ENCODE measurements at regions not wholly inside any gene's neighbourhood (a gene's known extent, or its start where the extent isn't known, plus 50 kb on each side); places are given as distances from the start of the nearest gene placed in this dataset.

DNA sequence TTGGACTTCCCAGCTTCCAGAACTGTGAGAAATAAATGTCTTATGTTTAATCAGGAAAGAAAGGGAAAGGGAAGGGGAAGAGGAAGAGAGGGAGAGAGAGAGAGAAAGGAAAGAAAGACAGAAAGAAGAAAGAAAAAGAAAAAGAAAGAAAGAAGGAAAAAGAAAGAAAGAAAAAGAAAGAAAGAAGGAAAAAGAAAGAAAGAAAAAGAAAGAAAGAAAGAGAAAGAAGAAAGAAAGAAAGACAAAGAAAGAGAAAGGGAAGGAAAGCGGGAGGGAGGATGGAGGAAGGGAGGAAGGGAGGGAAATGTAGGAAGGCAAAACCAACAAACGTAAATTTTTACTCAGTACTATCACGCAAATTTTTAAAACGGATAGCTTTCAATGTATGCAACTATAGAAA, 2281.8 kb downstream of the LRRC4C start:
- Histone ChIP-seq H3K4me1 (ENCODE audit: low read depth) (no peaks in the 10 kb centered on the region), H3K4me3 (no peak overlapping the region), H3K27me3 (no peaks in the 10 kb centered on the region), H3K36me3 (no peaks in the 10 kb centered on the region), H3K27ac (no peak overlapping the region), H3K9me3 (ENCODE audit: low read depth) (no peaks in the 10 kb centered on the region)
- TF ChIP-seq, protein P1, sequence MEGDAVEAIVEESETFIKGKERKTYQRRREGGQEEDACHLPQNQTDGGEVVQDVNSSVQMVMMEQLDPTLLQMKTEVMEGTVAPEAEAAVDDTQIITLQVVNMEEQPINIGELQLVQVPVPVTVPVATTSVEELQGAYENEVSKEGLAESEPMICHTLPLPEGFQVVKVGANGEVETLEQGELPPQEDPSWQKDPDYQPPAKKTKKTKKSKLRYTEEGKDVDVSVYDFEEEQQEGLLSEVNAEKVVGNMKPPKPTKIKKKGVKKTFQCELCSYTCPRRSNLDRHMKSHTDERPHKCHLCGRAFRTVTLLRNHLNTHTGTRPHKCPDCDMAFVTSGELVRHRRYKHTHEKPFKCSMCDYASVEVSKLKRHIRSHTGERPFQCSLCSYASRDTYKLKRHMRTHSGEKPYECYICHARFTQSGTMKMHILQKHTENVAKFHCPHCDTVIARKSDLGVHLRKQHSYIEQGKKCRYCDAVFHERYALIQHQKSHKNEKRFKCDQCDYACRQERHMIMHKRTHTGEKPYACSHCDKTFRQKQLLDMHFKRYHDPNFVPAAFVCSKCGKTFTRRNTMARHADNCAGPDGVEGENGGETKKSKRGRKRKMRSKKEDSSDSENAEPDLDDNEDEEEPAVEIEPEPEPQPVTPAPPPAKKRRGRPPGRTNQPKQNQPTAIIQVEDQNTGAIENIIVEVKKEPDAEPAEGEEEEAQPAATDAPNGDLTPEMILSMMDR (IDR thresholded peaks at IDR 0.05; ENCODE audit: low read depth, low read length) = no peak
- no peak for DNase-seq (ENCODE audit: low read depth in 1 of 2, low spot score in 1 of 2)

DNA sequence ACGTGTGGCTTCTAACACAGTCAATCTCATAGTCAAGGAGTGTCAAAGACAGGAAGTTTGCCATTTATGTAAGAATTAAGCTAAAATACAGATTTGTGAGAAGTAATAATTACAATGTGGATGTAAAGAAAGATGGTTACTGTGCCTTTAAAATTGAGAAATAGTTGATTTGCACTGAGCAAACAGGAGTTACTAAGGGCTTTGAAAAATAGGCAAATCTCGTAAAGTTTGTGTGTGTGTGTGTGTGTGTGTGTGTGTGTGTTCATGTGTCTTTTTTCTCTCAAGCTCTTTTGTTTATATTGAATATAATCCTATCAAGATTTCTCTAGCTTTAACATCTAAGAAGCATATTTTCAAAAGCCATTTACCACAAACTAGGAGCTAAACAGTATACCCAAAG, 2284.5 kb downstream of the LRRC4C start:
- TF ChIP-seq, protein P1 (IDR thresholded peaks at IDR 0.05; ENCODE audit: low read depth, low read length) = no peak
- no peak for DNase-seq (ENCODE audit: low read depth in 1 of 2, low spot score in 1 of 2)
- Histone ChIP-seq H3K4me1 (ENCODE audit: low read depth) (no peaks in the 10 kb centered on the region), H3K27ac (no peak overlapping the region), H3K36me3 (no peaks in the 10 kb centered on the region), H3K4me3 (no peak overlapping the region), H3K9me3 (ENCODE audit: low read depth) (no peaks in the 10 kb centered on the region), H3K27me3 (no peaks in the 10 kb centered on the region)

DNA sequence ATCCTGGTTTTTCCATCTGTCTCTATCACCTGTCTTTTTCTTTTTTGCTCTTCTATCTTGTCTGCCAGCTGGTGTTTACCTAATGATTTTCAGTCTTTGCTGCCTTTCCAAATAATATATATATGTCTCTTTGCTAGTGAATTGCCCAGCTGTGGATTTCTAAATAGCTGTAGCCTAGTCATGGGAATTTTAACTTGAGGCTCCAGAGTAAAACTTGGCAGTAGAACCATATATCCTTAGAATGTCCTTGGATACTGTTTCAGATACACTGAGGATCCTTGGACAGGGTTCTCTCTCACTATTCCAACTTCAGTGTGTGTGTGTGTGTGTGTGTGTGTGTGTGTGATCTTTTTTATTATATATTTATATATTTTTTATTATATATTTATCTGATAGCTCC, 2285.3 kb downstream of the LRRC4C start:
- no peaks in the 10 kb centered on the region for H3K27me3 ChIP-seq
- no peak for DNase-seq (ENCODE audit: low read depth in 1 of 2, low spot score in 1 of 2)
- H3K4me3 ChIP-seq = no peak overlapping the region
- H3K4me1 ChIP-seq (ENCODE audit: low read depth) = no peaks in the 10 kb centered on the region
- H3K9me3 ChIP-seq (ENCODE audit: low read depth) = no peaks in the 10 kb centered on the region
- no peak overlapping the region for H3K27ac ChIP-seq
- no peaks in the 10 kb centered on the region for H3K36me3 ChIP-seq
- TF ChIP-seq, protein P1 (IDR thresholded peaks at IDR 0.05; ENCODE audit: low read depth, low read length) = no peak

GRCh38 chr11:39165021-39165420, 2294.4 kb downstream of the LRRC4C start:
- H3K27me3 ChIP-seq = no peaks in the 10 kb centered on the region
- no peak overlapping the region for H3K4me3 ChIP-seq
- DNase-seq (ENCODE audit: low read depth in 1 of 2, low spot score in 1 of 2) = no peak
- H3K4me1 ChIP-seq (ENCODE audit: low read depth) = no peaks in the 10 kb centered on the region
- TF ChIP-seq, protein P1 (IDR thresholded peaks at IDR 0.05; ENCODE audit: low read depth, low read length) = no peak
- H3K9me3 ChIP-seq (ENCODE audit: low read depth) = no peaks in the 10 kb centered on the region
- H3K27ac ChIP-seq = no peak overlapping the region
- no peaks in the 10 kb centered on the region for H3K36me3 ChIP-seq

- H3K9me3 ChIP-seq (ENCODE audit: low read depth) = no peaks in the 10 kb centered on the region
- no peak overlapping the region for H3K4me3 ChIP-seq
- H3K4me1 ChIP-seq (ENCODE audit: low read depth) = no peaks in the 10 kb centered on the region
- H3K27ac ChIP-seq = no peak overlapping the region
- TF ChIP-seq, protein P1 (IDR thresholded peaks at IDR 0.05; ENCODE audit: low read depth, low read length) = no peak
- H3K36me3 ChIP-seq = no peaks in the 10 kb centered on the region
- no peak for DNase-seq (ENCODE audit: low read depth in 1 of 2, low spot score in 1 of 2)
- no peaks in the 10 kb centered on the region for H3K27me3 ChIP-seq
Observed at GRCh38 chr11:39149214-39149613, 2310.2 kb downstream of the LRRC4C start.

- Histone ChIP-seq H3K27ac (no peak overlapping the region), H3K27me3 (no peaks in the 10 kb centered on the region), H3K4me3 (no peak overlapping the region), H3K9me3 (ENCODE audit: low read depth) (no peaks in the 10 kb centered on the region), H3K36me3 (no peaks in the 10 kb centered on the region), H3K4me1 (ENCODE audit: low read depth) (no peaks in the 10 kb centered on the region)
- TF ChIP-seq, protein P1 (IDR thresholded peaks at IDR 0.05; ENCODE audit: low read depth, low read length) = no peak
- no peak for DNase-seq (ENCODE audit: low read depth in 1 of 2, low spot score in 1 of 2)
Observed at GRCh38 chr11:39145346-39145745, 2314.1 kb downstream of the LRRC4C start.
